ENCODE measurements at regions not wholly inside any gene's neighbourhood (a gene's known extent, or its start where the extent isn't known, plus 50 kb on each side); places are given as distances from the start of the nearest gene placed in this dataset.

- DNase-seq, result no peak
- H3K27ac Mint-ChIP-seq, result no peak overlapping the region
- no peaks in the 10 kb centered on the region for H3K4me1 Mint-ChIP-seq
- no peak overlapping the region for H3K4me3 Mint-ChIP-seq
- no peaks in the 10 kb centered on the region for H3K36me3 Mint-ChIP-seq
- peaks cover 17 to 55% (median 32%) of the 10 kb centered on the region in 6 donors for H3K9me3 Mint-ChIP-seq
- H3K27me3 Mint-ChIP-seq (ENCODE audit: low read depth in 3 of 3), result peaks cover 0 to 10% (median 0%) of the 10 kb centered on the region in 3 donors
These were observed 584.2 kb downstream of the SUCLG1 start for GRCh38 chr2:83874712-83875430.

DNA sequence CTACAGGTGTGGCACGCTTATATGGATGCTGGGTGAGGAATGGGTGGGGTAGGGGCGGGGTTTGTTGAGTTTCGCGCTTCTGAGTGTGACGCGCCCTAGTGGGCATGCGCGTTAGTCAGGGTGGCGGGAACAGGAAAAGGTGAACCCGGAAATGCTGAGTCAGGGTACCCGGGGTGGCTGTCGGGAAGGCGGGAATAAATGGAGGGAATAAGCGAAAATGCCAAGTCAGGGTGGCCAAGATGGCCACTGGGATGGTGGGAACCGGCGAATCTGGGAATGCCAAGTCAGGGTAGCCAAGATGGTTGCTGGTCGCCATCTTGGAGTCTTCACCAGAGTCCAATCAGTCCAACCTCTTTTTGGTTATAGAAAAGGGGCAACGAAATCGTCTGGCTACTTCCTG, 585.0 kb downstream of the SUCLG1 start:
- H3K27me3 Mint-ChIP-seq (ENCODE audit: low read depth in 3 of 3), result peaks cover 0 to 10% (median 0%) of the 10 kb centered on the region in 3 donors
- H3K27ac Mint-ChIP-seq, result no peak overlapping the region

DNA sequence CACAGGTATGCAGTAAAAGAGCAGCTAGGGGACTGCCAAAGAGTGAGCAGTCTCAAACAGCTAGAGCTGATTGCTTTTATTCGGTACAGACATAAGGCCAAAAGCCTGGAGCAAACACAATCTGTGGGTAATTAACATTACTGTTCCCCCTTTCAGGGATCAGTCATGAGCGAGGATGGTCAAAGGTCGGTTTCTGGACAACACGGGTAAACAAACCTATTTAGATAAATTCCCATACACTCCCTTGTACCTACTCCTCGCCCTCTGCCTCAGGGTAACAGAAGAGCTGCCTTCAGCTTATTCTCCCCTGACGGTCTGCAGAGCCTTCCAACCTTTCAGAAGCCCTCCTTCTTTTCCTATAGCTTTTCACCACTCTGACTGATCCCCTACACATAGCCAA, 586.0 kb downstream of the SUCLG1 start:
- no peak for DNase-seq
- no peaks in the 10 kb centered on the region for H3K4me1 Mint-ChIP-seq
- peaks cover 10 to 54% (median 19%) of the 10 kb centered on the region in 6 donors for H3K9me3 Mint-ChIP-seq
- no peak overlapping the region for H3K4me3 Mint-ChIP-seq
- H3K36me3 Mint-ChIP-seq, result no peaks in the 10 kb centered on the region
- peaks cover 0 to 4% (median 0%) of the 10 kb centered on the region in 3 donors for H3K27me3 Mint-ChIP-seq (ENCODE audit: low read depth in 3 of 3)
- H3K27ac Mint-ChIP-seq, result no peak overlapping the region

More for the DNA sequence above, 585.0 kb downstream of the SUCLG1 start:
- DNase-seq, result no peak
- no peak overlapping the region for H3K4me3 Mint-ChIP-seq
- no peaks in the 10 kb centered on the region for H3K4me1 Mint-ChIP-seq
- peaks cover 15 to 55% (median 25%) of the 10 kb centered on the region in 6 donors for H3K9me3 Mint-ChIP-seq
- no peaks in the 10 kb centered on the region for H3K36me3 Mint-ChIP-seq

GRCh38 chr2:83866211-83866610, 592.9 kb downstream of the SUCLG1 start:
- H3K9me3 Mint-ChIP-seq, result peaks cover 0 to 9% (median under 1%) of the 10 kb centered on the region in 6 donors
- H3K27ac Mint-ChIP-seq, result no peak overlapping the region
- H3K36me3 Mint-ChIP-seq, result no peaks in the 10 kb centered on the region
- no peak for DNase-seq
- H3K4me1 Mint-ChIP-seq, result no peaks in the 10 kb centered on the region
- H3K27me3 Mint-ChIP-seq (ENCODE audit: low read depth in 3 of 3), result peaks cover 0 to 2% (median 0%) of the 10 kb centered on the region in 3 donors
- H3K4me3 Mint-ChIP-seq, result no peak overlapping the region

DNA sequence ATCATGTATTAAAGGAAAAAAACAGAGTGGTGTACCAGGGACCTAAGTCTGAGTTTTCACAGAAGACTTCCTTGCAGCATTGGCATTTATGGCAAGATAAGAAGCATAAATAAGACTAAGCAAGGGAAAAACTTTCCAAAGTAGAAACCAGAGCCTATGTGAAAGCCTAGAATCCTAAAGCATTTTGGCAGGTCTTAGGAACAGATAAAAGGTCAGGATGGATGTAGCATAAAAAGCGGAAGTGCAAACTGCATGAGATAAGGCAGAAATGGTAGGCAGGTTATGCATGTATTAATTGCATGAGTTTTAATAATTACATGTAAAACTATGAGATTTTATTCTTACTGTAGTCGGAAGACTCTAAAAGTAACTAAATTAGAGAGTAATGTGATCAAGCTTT, 596.5 kb downstream of the SUCLG1 start:
- DNase-seq, result no peak
- Mint-ChIP-seq H3K4me3 (no peak overlapping the region), H3K27ac (no peak overlapping the region), H3K27me3 (ENCODE audit: low read depth in 3 of 3) (peaks cover 0 to 4% (median 0%) of the 10 kb centered on the region in 3 donors), H3K4me1 (no peaks in the 10 kb centered on the region), H3K9me3 (peaks cover 0 to 5% (median under 1%) of the 10 kb centered on the region in 6 donors), H3K36me3 (no peaks in the 10 kb centered on the region)

GRCh38 chr2:83860320-83860719, 598.8 kb downstream of the SUCLG1 start:
- H3K36me3 Mint-ChIP-seq, result no peaks in the 10 kb centered on the region
- peaks cover 0 to 5% (median 3%) of the 10 kb centered on the region in 6 donors for H3K9me3 Mint-ChIP-seq
- no peaks in the 10 kb centered on the region for H3K4me1 Mint-ChIP-seq
- H3K4me3 Mint-ChIP-seq, result no peak overlapping the region
- H3K27ac Mint-ChIP-seq, result no peak overlapping the region
- DNase-seq, result no peak
- H3K27me3 Mint-ChIP-seq (ENCODE audit: low read depth in 3 of 3), result peaks cover 0 to 2% (median 0%) of the 10 kb centered on the region in 3 donors

- Mint-ChIP-seq H3K4me1 (no peaks in the 10 kb centered on the region), H3K27ac (no peak overlapping the region), H3K9me3 (peaks cover 0 to 5% (median 3%) of the 10 kb centered on the region in 6 donors), H3K27me3 (ENCODE audit: low read depth in 3 of 3) (peaks cover 0 to 2% (median 0%) of the 10 kb centered on the region in 3 donors), H3K36me3 (no peaks in the 10 kb centered on the region), H3K4me3 (no peak overlapping the region)
- DNase-seq, result no peak
These were observed 599.5 kb downstream of the SUCLG1 start for GRCh38 chr2:83859553-83859952.

GRCh38 chr2:83851066-83851465, 608.0 kb downstream of the SUCLG1 start:
- H3K4me3 Mint-ChIP-seq, result no peak overlapping the region
- no peak overlapping the region for H3K27ac Mint-ChIP-seq
- H3K4me1 Mint-ChIP-seq, result no peaks in the 10 kb centered on the region
- no peak for DNase-seq
- H3K36me3 Mint-ChIP-seq, result no peaks in the 10 kb centered on the region
- peaks cover 0 to 2% (median 0%) of the 10 kb centered on the region in 3 donors for H3K27me3 Mint-ChIP-seq (ENCODE audit: low read depth in 3 of 3)
- H3K9me3 Mint-ChIP-seq, result peaks cover 2 to 20% (median 11%) of the 10 kb centered on the region in 6 donors

DNA sequence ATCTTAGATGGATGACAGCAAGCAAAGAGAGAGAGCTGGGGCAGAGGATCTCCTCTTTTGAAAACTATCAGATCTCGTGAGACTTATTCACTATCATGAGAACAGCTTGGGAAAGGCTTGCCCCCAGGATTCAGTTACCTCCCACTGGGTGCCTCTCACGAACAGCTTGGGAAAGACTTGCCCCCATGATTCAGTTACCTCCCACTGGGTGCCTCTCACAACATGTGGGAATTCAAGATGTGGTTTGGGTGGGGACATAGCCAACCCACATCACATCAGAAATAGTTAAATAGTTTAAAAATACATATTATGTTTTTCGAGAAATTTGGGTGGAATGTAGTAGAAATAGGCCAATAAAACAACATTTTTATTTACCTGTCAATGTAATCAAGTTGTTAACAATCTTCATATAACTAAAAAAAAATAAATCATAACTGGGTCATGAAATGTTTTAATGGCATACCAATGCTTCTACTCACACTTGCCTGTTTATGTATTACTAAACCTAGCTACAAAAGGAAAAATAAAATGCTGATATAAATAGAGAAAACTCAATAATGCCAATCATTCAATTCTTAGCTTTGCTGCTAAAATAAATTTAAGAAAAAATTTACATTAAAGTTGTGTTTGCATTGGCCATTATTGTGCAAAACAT, 608.9 kb downstream of the SUCLG1 start:
- H3K36me3 Mint-ChIP-seq, result no peaks in the 10 kb centered on the region
- H3K4me3 Mint-ChIP-seq, result no peak overlapping the region
- DNase-seq, result no peak
- H3K4me1 Mint-ChIP-seq, result no peaks in the 10 kb centered on the region
- peaks cover 0 to 2% (median 0%) of the 10 kb centered on the region in 3 donors for H3K27me3 Mint-ChIP-seq (ENCODE audit: low read depth in 3 of 3)
- no peak overlapping the region for H3K27ac Mint-ChIP-seq
- peaks cover 1 to 20% (median 11%) of the 10 kb centered on the region in 6 donors for H3K9me3 Mint-ChIP-seq

- H3K36me3 Mint-ChIP-seq, result no peaks in the 10 kb centered on the region
- H3K9me3 Mint-ChIP-seq, result peaks cover 0 to 5% (median 3%) of the 10 kb centered on the region in 6 donors
- no peak overlapping the region for H3K27ac Mint-ChIP-seq
- H3K4me3 Mint-ChIP-seq, result no peak overlapping the region
- no peak for DNase-seq
- H3K27me3 Mint-ChIP-seq (ENCODE audit: low read depth in 3 of 3), result no peaks in the 10 kb centered on the region
- no peaks in the 10 kb centered on the region for H3K4me1 Mint-ChIP-seq
These were observed 614.6 kb downstream of the SUCLG1 start for GRCh38 chr2:83844490-83844889.

DNA sequence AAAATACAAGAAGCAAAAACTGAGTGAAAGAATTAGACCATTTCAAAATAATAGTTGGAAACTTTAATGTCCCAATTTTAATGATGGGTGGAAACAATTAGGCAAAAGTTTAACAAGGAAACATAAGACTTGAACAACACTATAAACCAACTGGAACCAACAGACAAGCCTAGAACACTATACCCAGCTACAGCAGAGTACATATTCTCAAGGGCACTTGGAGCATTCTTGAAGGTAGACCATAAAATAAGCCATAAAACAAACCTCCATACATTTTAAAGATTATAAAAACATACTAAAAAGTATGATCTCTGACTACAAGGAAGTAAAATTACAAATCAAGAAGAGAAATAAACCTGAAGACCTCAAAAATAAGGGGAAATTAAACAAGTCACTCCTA, 616.7 kb downstream of the SUCLG1 start:
- DNase-seq, result no peak

GRCh38 chr2:83837823-83838222, 621.3 kb downstream of the SUCLG1 start:
- Mint-ChIP-seq H3K4me3 (no peak overlapping the region), H3K27me3 (ENCODE audit: low read depth in 3 of 3) (peaks cover 0 to 1% (median 0%) of the 10 kb centered on the region in 3 donors), H3K4me1 (no peaks in the 10 kb centered on the region), H3K27ac (no peak overlapping the region), H3K36me3 (no peaks in the 10 kb centered on the region), H3K9me3 (peaks cover 0 to 6% (median 2%) of the 10 kb centered on the region in 6 donors)
- no peak for DNase-seq

More for the DNA sequence above, 616.7 kb downstream of the SUCLG1 start:
- H3K27me3 Mint-ChIP-seq (ENCODE audit: low read depth in 3 of 3), result peaks cover 0 to 1% (median 0%) of the 10 kb centered on the region in 3 donors
- peaks cover 0 to 6% (median under 1%) of the 10 kb centered on the region in 6 donors for H3K9me3 Mint-ChIP-seq
- no peaks in the 10 kb centered on the region for H3K4me1 Mint-ChIP-seq
- H3K36me3 Mint-ChIP-seq, result no peaks in the 10 kb centered on the region
- no peak overlapping the region for H3K4me3 Mint-ChIP-seq
- no peak overlapping the region for H3K27ac Mint-ChIP-seq

GRCh38 chr2:83827618-83828017, 631.5 kb downstream of the SUCLG1 start:
- Mint-ChIP-seq H3K27ac (no peak overlapping the region), H3K9me3 (peaks cover 0 to 8% (median 2%) of the 10 kb centered on the region in 6 donors), H3K36me3 (no peaks in the 10 kb centered on the region)

DNA sequence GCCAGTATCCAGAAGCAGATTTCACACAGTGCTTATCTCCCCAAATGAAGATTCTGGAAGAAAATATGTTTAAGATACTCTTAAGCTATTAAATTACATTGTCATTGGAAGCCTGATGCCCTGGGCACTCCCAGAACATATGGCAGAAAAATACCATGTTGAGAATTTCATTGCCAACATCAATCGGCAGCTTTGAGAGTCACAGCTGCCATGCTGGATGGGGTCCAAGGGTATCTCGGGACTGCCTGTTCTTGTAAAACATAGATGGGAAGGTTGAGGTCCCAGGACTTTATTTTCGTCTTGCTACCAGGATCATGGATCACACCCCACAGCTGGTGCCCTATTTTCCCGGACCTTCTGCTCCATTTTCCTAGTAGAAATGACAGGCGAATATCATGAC, 632.5 kb downstream of the SUCLG1 start:
- Mint-ChIP-seq H3K4me3 (no peak overlapping the region), H3K9me3 (peaks cover 0 to 13% (median 3%) of the 10 kb centered on the region in 6 donors), H3K27ac (no peak overlapping the region), H3K4me1 (no peaks in the 10 kb centered on the region), H3K27me3 (ENCODE audit: low read depth in 3 of 3) (no peaks in the 10 kb centered on the region), H3K36me3 (no peaks in the 10 kb centered on the region)
- DNase-seq, result no peak

More at GRCh38 chr2:83827618-83828017, 631.5 kb downstream of the SUCLG1 start:
- Mint-ChIP-seq H3K4me1 (no peaks in the 10 kb centered on the region), H3K27me3 (ENCODE audit: low read depth in 3 of 3) (no peaks in the 10 kb centered on the region), H3K4me3 (no peak overlapping the region)
- no peak for DNase-seq
